Hepatocyte (in vitro differentiated cells): ENCODE measurements at regions not wholly inside any gene's neighbourhood (a gene's known extent, or its start where the extent isn't known, plus 50 kb on each side); places are given as distances from the start of the nearest gene placed in this dataset.

Experiments used
- CTCF ChIP-seq: fragments of 200-600 bp; sonication (generic); IDR thresholded peaks from 2 replicates; pipeline ENCODE4 v1.5.1; 2016; ENCODE audit warnings: antibody characterized with exemption, mild to moderate bottlenecking; ENCODE audit not compliant: poor library complexity
- EZH2 ChIP-seq: fragments of 200-600 bp; sonication (generic); IDR thresholded peaks from 2 replicates; pipeline ENCODE4 v1.6.1; 2016; ENCODE audit warnings: antibody characterized with exemption, mild to moderate bottlenecking, borderline replicate concordance
- EZH2phosphoT487 ChIP-seq: fragments of 200-600 bp; sonication (generic); IDR thresholded peaks from one replicate; pipeline ENCODE4 v1.6.1; 2018; ENCODE audit warnings: antibody characterized with exemption, mild to moderate bottlenecking, low read depth, moderate library complexity; ENCODE audit not compliant: unreplicated experiment, severe bottlenecking

GRCh38 chr5:175275097-175275496, 168.9 kb downstream of the DRD1 start:
- TF ChIP-seq CTCF (no peak), EZH2phosphoT487 (no peak), EZH2 (no peak)
